ENCODE measurements at regions not wholly inside any gene's neighbourhood (a gene's known extent, or its start where the extent isn't known, plus 50 kb on each side); places are given as distances from the start of the nearest gene placed in this dataset.

- Histone ChIP-seq H3K4me3 (no peak overlapping the region), H3K79me2 (ENCODE audit: control insufficient read depth, insufficient read depth, low read length) (no peaks in the 10 kb centered on the region), H3K36me3 (ENCODE audit: control insufficient read depth in 2 of 2, insufficient read depth in 2 of 2, low read length in 1 of 2) (no peaks in the 10 kb centered on the region), H3K27ac (ENCODE audit: control insufficient read depth, insufficient read depth) (no peak overlapping the region), H2AFZ (ENCODE audit: control insufficient read depth, low read depth, low read length) (no peak overlapping the region), H3K4me1 (ENCODE audit: control insufficient read depth, insufficient read depth, low read length) (no peaks in the 10 kb centered on the region), H3K9me3 (replicated peaks; ENCODE audit: control insufficient read depth, insufficient read depth, low read length) (no peaks in the 10 kb centered on the region), H3K27me3 (replicated peaks in 1 of 2; ENCODE audit: control insufficient read depth in 2 of 2, insufficient read depth in 2 of 2, low read length in 1 of 2) (no peaks in the 10 kb centered on the region), H3K4me2 (ENCODE audit: control insufficient read depth, insufficient read depth) (no peak overlapping the region), H4K20me1 (ENCODE audit: control insufficient read depth, insufficient read depth) (no peaks in the 10 kb centered on the region), H3K9ac (ENCODE audit: control insufficient read depth, insufficient read depth, low read length) (no peak overlapping the region)
- ChIA-PET SMC1A (ENCODE audit: uncharacterized antibody, unreplicated experiment) (interaction anchor here (0.8 kb wide), 1 partner anchor 296 kb away, joined by 3 read pairs; no protein-coding TSS in a partner anchor), CTCF (interaction anchor here (0.7 kb wide), 1 partner anchor 21 kb away, joined by 3 read pairs; no protein-coding TSS in a partner anchor), POLR2A (no interaction called here), RAD21 (ENCODE audit: unreplicated experiment) (no interaction called here)
- in situ Hi-C loops (cut with MboI) (no loop called here), intact Hi-C loops (cut with micrococcal nuclease; ENCODE audit: unreplicated experiment) (no loop called here)
- DNase-seq (ENCODE audit: low read depth, low spot score), result no peak
- no peak for FAIRE-seq
- TF ChIP-seq BRCA1 (IDR thresholded peaks at IDR 0.05; ENCODE audit: low read depth, low read length), result no peak
- TF ChIP-seq NFXL1 (IDR thresholded peaks at IDR 0.05; ENCODE audit: borderline replicate concordance), result no peak
- TF ChIP-seq ATF7 (IDR thresholded peaks at IDR 0.05; ENCODE audit: low read depth), result no peak
- TF ChIP-seq JUNB (IDR thresholded peaks at IDR 0.05), result no peak
- TF ChIP-seq POU2F2 (IDR thresholded peaks at IDR 0.05; ENCODE audit: borderline replicate concordance, low read depth, low read length), result no peak
- no peak for TF ChIP-seq YY1 (IDR thresholded peaks at IDR 0.05; ENCODE audit: low read depth, low read length)
- no peak for TF ChIP-seq ZNF24 (IDR thresholded peaks at IDR 0.05)
- no peak for TF ChIP-seq MYB (IDR thresholded peaks at IDR 0.05; ENCODE audit: borderline replicate concordance, low read depth, low read length)
- no peak for ATAC-seq
- BruUV-seq (replicated peaks), result no TSS peak
Observed at GRCh38 chr10:116006508-116006907, 266.5 kb downstream of the GFRA1 start.

GRCh38 chr10:116005301-116005700, 267.7 kb downstream of the GFRA1 start:
- CTCF ChIA-PET, result no interaction called here
- ATAC-seq (no peak), FAIRE-seq (no peak), DNase-seq (ENCODE audit: low read depth, low spot score) (no peak)
- POLR2A ChIA-PET, result no interaction called here
- SMC1A ChIA-PET (ENCODE audit: uncharacterized antibody, unreplicated experiment), result no interaction called here
- 43% methylated on average over 2 of the region's 2 CpGs for whole genome bisulfite sequencing (ENCODE audit: insufficient coverage, insufficient replicate concordance, low lambda C conversion rate, missing lambda C conversion rate)
- intact Hi-C loops (cut with micrococcal nuclease; ENCODE audit: unreplicated experiment), result no loop called here
- no peaks in the 10 kb centered on the region for H3K36me3 ChIP-seq (ENCODE audit: control insufficient read depth in 2 of 2, insufficient read depth in 2 of 2, low read length in 1 of 2)
- BruUV-seq (replicated peaks), result no TSS peak
- H3K4me2 ChIP-seq (ENCODE audit: control insufficient read depth, insufficient read depth), result no peak overlapping the region
- in situ Hi-C loops (cut with MboI), result no loop called here
- no peak overlapping the region for H3K4me3 ChIP-seq
- no peaks in the 10 kb centered on the region for H3K4me1 ChIP-seq (ENCODE audit: control insufficient read depth, insufficient read depth, low read length)
- no peaks in the 10 kb centered on the region for H3K9me3 ChIP-seq (replicated peaks; ENCODE audit: control insufficient read depth, insufficient read depth, low read length)
- RAD21 ChIA-PET (ENCODE audit: unreplicated experiment), result no interaction called here
- H3K27ac ChIP-seq (ENCODE audit: control insufficient read depth, insufficient read depth), result no peak overlapping the region
- H3K9ac ChIP-seq (ENCODE audit: control insufficient read depth, insufficient read depth, low read length), result no peak overlapping the region
- no peaks in the 10 kb centered on the region for H3K79me2 ChIP-seq (ENCODE audit: control insufficient read depth, insufficient read depth, low read length)
- H2AFZ ChIP-seq (ENCODE audit: control insufficient read depth, low read depth, low read length), result no peak overlapping the region
- no peaks in the 10 kb centered on the region for H3K27me3 ChIP-seq (replicated peaks in 1 of 2; ENCODE audit: control insufficient read depth in 2 of 2, insufficient read depth in 2 of 2, low read length in 1 of 2)
- no peaks in the 10 kb centered on the region for H4K20me1 ChIP-seq (ENCODE audit: control insufficient read depth, insufficient read depth)
- TF ChIP-seq SREBF1 (IDR thresholded peaks at IDR 0.05; ENCODE audit: low read length) (no peak), ZNF217 (IDR thresholded peaks at IDR 0.05) (no peak), JUNB (IDR thresholded peaks at IDR 0.05) (no peak), KDM1A (IDR thresholded peaks at IDR 0.05; ENCODE audit: borderline replicate concordance) (no peak), RB1 (IDR thresholded peaks at IDR 0.05; ENCODE audit: borderline replicate concordance) (no peak), E2F8 (IDR thresholded peaks at IDR 0.05; ENCODE audit: low read depth, partially characterized antibody) (no peak), FOS (IDR thresholded peaks at IDR 0.05; ENCODE audit: borderline replicate concordance, extremely low read depth, insufficient read length) (no peak), MTA2 (IDR thresholded peaks at IDR 0.05; ENCODE audit: low read depth) (no peak)

Data from GM12878 (cell line).